ENCODE measurements at regions not wholly inside any gene's neighbourhood (a gene's known extent, or its start where the extent isn't known, plus 50 kb on each side); places are given as distances from the start of the nearest gene placed in this dataset.

GRCh38 chr6:132868057-132868456 is 53.7 kb downstream of the RPS12 start:
- DNase-seq (ENCODE audit: low spot score): no peak

- no peak for DNase-seq (ENCODE audit: low spot score)
Observed at GRCh38 chr6:132872923-132873322, 58.6 kb downstream of the RPS12 start.

GRCh38 chr6:132877003-132877402 is 62.6 kb downstream of the RPS12 start:
- no peak for DNase-seq (ENCODE audit: low spot score)

- no peak for DNase-seq (ENCODE audit: low spot score)
Observed at GRCh38 chr6:132887204-132887603, 72.8 kb downstream of the RPS12 start.

- no peak for DNase-seq (ENCODE audit: low spot score)
Observed at GRCh38 chr6:132888701-132889100, 74.3 kb downstream of the RPS12 start.

DNA sequence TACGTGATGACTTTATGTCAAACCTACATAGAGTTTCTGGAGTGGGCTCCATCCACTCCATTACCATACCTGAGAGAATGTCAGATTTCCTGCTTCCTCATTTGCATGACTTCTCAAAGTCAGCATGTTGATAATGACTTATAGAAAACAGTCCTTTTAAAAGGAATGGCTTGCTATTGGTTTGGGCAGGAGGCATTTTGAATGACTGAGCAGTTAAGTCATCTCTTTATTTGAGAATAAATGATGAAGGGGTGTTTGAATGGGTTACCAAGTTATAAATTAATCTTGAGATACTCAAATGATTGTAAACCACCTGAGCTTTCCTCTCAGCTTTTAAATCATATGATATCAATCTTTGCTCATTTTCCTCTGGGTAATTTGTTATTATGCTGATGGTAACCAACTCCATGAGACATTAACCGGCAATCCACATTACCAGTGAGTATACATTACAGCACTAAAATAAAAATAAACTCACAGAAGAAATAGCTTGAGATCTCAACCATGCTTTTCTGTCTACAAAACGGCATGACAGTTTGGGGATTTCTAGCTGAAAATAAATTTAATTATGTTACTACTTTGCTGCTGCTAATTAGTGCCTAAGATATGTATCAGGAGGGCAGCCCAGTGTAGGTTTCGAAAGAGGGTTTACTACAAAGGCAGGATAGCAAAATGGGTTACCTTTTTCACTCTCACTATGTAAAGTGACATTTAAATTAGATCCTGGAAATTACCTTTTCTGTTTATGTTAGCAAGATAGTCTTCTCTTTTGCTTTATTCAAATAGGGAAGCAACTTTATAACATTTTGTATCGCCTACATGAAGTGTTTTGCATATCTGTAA is 78.8 kb downstream of the RPS12 start:
- no peak for DNase-seq (ENCODE audit: low spot score)

DNA sequence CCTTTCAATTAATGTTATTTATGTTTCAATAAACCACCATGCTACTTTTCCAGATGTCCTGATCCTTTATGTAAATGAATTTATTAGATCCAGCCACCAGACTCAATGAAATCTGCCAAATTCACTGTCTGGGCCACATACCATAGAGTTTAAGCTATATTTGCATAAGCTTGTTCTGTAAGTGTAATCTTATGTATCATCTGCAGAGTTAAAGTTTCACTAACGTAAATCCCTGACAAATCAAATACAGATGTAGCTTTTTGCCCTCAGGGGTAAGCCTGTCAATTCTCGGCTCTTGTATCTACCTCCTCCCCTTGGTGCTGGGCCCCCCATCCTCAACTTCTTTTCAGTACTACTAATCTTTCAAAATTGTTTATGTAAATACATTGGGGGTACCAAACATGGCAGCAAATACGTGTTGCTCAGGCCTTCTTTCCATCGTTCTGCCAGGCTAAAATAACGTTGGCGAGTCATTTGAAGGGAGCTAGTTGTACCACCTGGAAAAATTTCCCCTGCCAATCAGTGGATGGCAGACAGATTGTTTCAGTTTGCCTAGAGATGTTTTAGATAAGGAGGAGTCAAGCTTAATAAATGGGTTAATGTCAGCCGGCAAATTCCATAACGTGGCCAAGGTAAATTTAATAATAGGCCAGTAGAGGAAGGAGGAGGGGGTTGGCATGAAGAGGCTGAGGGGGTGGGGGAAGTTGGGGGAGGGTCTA is 79.6 kb downstream of the RPS12 start:
- DNase-seq (ENCODE audit: low spot score): no peak

GRCh38 chr6:132898376-132898775 is 84.0 kb downstream of the RPS12 start:
- DNase-seq (ENCODE audit: low spot score): no peak

DNA sequence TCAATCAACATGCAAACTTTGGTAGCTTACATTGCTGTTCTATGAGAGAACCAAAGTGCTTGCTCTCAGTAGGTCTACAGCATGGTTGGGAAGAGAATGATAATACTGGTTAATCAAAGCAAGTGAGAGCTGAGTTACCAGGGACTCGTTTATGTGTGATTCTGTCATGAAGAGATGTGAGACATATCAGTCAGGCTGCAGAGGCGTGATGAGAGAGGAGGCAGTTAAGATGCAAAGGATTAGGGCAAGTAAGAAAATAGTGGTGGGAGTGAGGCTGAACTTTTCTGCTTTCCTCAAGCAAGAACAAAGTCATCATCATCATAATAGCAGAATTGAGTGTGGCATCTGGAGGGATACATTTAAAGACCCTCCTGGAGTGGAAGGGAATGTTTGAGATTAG is 86.5 kb downstream of the RPS12 start:
- no peak for DNase-seq (ENCODE audit: low spot score)

DNA sequence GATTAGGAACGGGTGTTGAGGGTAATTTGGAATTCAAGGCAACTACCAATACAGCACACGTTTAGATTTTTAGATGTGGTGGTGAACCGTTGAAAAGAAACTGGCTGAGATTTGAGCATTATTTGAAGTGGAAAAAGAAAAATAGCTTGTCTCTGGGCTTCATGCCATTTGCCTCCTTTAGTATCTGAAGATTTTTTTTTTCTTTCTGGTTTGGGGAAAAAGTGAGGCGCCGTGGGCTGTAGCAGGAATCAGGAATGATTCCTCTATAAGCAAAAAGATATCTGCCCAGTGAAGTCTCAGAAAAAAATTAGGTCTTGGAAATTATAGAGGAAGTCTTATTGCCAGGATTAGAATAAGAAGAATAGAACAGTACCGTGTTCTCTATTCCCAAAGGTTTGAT is 88.5 kb downstream of the RPS12 start:
- no peak for DNase-seq (ENCODE audit: low spot score)

DNA sequence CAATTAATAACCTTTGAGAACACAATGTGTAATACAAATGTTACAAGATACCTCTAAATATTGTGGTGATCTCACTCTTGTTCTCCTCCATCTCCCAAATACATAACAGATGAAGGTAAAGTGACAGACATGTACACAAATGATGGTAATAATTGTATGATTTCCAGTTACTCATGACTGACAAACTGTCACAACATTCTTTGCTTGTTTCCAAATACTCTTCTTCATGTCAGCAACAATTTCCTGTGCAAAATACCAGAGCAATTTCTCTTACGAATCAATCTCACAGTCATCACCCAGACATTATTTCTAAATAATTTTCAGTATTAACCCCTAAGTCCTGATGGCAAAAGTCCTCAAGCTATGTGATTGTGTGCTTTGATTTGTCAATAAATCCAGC is 92.9 kb downstream of the RPS12 start:
- DNase-seq (ENCODE audit: low spot score): no peak

DNA sequence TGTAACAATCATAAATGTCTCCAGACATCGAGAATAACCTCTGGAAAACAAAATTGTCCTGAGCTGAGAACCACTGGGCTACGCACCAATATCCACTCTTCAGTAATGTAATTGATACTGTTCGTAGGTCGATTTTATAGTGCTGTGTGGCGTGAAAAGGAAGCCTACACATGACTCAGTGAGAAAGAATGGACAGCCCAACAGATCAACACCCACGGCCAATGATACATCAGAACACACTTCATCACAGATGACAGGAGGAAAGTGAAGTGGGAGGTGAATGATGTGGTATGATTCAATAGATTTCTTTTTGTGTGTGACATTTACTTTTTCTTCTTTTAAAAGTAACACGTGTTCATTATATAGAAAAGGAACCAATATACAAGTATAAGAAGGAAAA is 93.5 kb downstream of the RPS12 start:
- DNase-seq (ENCODE audit: low spot score): no peak

GRCh38 chr6:132909742-132910141 is 95.4 kb downstream of the RPS12 start:
- DNase-seq (ENCODE audit: low spot score): no peak

GRCh38 chr6:132910759-132911158 is 96.4 kb downstream of the RPS12 start:
- no peak for DNase-seq (ENCODE audit: low spot score)

DNA sequence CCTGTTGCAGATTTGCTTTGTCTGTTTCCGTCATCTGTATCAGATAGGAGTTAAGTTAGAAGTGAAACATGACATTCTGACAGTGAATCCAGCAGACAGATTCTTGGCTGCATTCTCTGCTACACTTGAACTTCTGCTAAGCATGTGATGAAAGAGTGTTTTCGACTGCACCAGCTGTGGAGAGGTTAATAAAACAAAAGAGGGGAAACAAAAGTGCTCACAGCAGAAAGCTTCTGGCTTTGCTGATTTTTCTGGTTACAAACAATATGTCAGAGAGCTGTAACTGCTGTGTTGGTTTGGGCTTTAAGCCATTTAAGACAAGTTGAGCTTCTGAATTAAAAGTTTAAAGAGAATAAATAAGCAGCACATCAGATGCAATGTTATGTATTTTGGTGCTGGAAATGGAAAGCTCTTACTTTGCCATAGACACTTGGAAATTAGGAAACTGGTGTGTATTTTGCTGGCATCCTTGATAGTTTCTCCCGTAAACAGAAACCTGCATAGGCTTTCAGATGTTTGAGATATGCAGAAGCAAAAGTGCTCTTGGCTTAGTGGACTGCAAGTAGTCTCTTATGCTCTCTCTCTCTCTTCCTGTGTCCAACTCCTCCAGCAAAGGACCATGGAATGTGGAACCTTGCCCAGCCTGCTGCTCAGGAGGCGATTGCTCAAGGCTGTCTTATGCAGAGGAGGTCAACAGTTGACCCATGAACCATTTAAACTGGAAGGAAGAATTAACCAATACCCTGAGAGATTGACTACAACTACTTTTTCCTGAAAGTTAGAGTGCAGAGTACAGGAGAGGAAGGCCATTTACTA is 104.9 kb downstream of the RPS12 start:
- DNase-seq (ENCODE audit: low spot score): peak; percentile 7

DNA sequence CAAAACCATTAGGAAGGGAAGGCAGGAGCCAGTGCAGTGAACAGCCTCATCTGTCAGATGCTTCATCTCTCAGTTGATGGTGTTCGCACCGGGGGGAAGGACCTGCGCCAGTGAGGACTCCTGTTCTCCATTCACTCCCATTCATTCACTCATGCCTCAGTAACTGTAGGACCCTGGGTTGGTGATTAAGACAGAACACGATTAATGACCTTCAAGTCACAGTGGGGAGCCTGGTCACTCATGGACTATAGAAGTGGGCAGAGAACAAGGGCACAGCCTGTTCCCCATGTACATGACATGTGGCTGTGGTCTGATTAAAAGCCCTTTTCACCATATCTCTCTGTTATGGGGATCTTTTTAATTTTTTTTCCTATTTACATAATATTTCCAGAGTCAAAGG is 113.3 kb downstream of the RPS12 start:
- no peak for DNase-seq (ENCODE audit: low spot score)

GRCh38 chr6:132929141-132929540 is 114.8 kb downstream of the RPS12 start:
- no peak for DNase-seq (ENCODE audit: low spot score)

DNA sequence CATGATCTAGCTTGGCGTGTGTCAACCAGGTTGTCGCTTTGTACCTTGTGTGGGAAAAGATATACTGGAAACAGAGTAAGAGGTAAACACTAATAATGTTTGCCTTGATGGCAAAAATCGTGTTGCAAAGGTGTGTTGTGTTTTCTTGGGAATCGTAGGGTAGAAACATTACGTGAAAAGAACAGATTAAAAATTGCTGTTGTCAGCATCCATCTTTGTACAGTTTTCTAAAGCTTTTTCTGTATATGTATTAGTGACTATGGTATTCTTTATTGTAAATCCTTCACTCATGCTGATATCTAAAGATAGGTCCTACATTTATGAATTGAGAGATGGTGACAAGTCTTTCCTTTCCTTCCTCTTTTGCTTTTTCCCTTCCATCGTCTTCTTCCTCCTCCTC is 116.9 kb downstream of the RPS12 start:
- DNase-seq (ENCODE audit: low spot score): no peak

DNA sequence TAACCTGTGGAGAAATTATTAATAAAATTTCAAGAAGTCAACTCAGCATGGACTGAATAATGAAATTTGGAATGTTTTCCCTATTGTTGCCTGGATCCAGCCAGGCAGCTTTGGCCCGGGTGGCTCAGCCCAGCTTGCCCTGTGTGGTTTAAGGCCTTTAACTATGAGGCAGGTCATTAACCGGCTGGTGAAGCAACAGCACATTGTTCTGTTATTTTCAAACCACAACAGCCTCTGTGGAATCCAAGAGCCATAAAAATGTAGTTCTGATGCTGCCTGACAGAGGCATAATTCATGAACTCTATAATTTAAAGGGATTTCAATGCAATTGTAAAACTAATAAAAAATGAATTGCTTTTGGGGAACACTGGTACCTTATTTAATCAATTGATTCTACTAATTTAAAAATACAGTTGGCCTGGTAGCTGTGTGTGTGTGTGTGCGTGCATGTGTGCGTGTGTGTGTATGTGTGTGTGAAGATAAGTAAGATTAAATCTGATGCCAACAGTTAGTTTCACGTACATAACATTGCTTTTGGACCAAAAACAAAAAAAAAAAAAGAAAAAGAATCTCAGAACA is 117.7 kb downstream of the RPS12 start:
- no peak for DNase-seq (ENCODE audit: low spot score)

GRCh38 chr6:132932588-132932987 is 118.2 kb downstream of the RPS12 start:
- no peak for DNase-seq (ENCODE audit: low spot score)

DNA sequence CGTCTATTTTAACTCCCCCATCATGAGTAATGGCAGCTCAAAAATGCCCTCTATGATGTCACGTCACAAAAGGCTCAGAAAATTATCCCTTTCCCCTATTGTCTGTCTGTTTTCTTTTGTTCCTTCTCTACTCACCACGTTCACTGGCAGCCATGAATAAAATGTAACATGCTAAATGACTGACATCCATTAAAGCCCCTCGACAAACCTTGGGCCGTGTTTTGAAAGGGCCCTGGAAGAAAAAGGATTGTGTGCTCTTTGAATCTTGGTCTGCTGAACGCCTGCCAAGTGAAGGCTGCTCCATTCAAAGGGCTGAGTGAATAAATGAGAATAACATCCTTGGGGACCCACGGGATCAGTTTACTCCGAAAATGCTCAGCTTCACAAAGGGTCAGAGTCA is 118.7 kb downstream of the RPS12 start:
- DNase-seq (ENCODE audit: low spot score): no peak

DNA sequence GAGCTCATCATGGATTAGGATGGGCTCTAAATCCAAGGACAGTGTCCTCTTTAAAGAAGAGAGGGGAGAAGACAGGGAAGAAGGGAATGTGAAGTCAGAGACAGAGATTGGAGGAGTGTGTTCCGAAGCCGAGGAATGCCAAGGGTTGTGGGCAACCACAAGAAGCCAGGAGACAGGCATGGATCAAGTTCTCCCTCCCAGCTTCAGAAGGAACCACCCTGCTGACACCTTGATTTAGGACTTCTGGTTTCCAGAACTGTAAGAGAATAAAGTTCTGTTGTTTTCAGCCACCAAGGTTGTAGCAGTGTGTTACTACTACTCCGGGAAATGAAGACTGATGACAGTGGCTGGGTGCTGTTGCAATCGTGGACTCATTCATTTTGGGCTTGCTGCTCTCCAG is 120.1 kb downstream of the RPS12 start:
- no peak for DNase-seq (ENCODE audit: low spot score)

Data from HuH-7.5 (cell line).